Activated CD8-positive, alpha-beta T cell treated with anti-CD3 and anti-CD28 coated beads for 36 hours (primary cell): ENCODE measurements at regions not wholly inside any gene's neighbourhood (a gene's known extent, or its start where the extent isn't known, plus 50 kb on each side); places are given as distances from the start of the nearest gene placed in this dataset.

ENCODE experiments used
- ATAC-seq: fragments of 200-7000 bp; cut with Tn5 transposase; one replicate; pipeline ENCODE4 v1.10.0; 2021; ENCODE audit warnings: mild to moderate bottlenecking, moderate library complexity
- CTCF ChIA-PET: fragments of 350-600 bp; sonication (Branson Sonifier 250); formaldehyde crosslinking; loops from one replicate; lab custom pipeline; 2021; ENCODE audit warnings: antibody characterized with exemption; lab: Charles Lee
- POLR2A ChIA-PET: fragments of 350-600 bp; sonication (Branson Sonifier 250); formaldehyde crosslinking; loops from one replicate; lab custom pipeline; 2021; ENCODE audit warnings: antibody characterized with exemption; lab: Charles Lee
- DNase-seq: peaks from one replicate; pipeline ENCODE4 v3.0.0-alpha.2; 2020
- H3K27ac Mint-ChIP-seq: one replicate; pipeline ENCODE4 v1.8.0; 2021; ENCODE audit warnings: mild to moderate bottlenecking, mixed read lengths
- H3K27me3 Mint-ChIP-seq: one replicate; pipeline ENCODE4 v1.8.0; 2021; ENCODE audit warnings: mixed read lengths
- H3K36me3 Mint-ChIP-seq: one replicate; pipeline ENCODE4 v1.8.0; 2021; ENCODE audit warnings: low read depth, mixed read lengths
- H3K4me1 Mint-ChIP-seq: one replicate; pipeline ENCODE4 v1.8.0; 2021; ENCODE audit warnings: low read depth, mixed read lengths
- H3K4me3 Mint-ChIP-seq: one replicate; pipeline ENCODE4 v1.8.0; 2021; ENCODE audit warnings: mild to moderate bottlenecking, moderate library complexity, mixed read lengths
- H3K9me3 Mint-ChIP-seq: one replicate; pipeline ENCODE4 v1.8.0; 2021; ENCODE audit warnings: mixed read lengths
- CTCF ChIP-seq: fragments of 200-600 bp; IDR thresholded peaks from one replicate; pipeline ENCODE4 v1.8.0; 2022; ENCODE audit warnings: antibody characterized with exemption, mild to moderate bottlenecking
- intact Hi-C: fragments of 100-400 bp; cut with micrococcal nuclease; formaldehyde crosslinking; loops from one replicate; pipeline ENCODE4 v1.10.0; 2022

GRCh38 chr4:132605551-132605950, 543.5 kb upstream of the PCDH10 start:
- no peak for ATAC-seq
- no peak for DNase-seq
- ChIA-PET POLR2A (no interaction called here), CTCF (no interaction called here)
- Mint-ChIP-seq H3K36me3 (no peaks in the 10 kb centered on the region), H3K9me3 (peaks cover 3% of the 10 kb centered on the region), H3K4me1 (no peaks in the 10 kb centered on the region), H3K27ac (no peak overlapping the region), H3K27me3 (no peaks in the 10 kb centered on the region), H3K4me3 (no peak overlapping the region)
- intact Hi-C loops, result no loop called here
- no peak for TF ChIP-seq CTCF

DNA sequence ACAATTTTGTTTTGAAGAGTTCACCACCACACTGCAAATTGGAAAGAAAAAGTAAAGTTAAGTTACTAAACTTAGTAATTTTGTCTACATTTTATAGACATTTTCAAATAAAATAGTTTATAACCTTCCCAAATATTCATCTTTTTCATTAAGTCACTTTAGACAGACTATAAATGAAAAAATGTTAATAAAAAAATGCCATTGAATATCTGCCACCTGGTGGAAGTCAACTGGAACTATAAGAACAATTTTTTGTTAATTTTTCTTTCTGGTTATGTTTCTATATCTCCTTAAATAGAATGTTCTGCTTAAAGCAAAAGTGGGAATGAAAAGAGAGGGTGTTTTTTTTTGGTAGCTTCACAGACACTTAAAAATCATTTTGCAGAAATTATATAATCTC, 534.4 kb upstream of the PCDH10 start:
- intact Hi-C loops, result no loop called here
- TF ChIP-seq CTCF, result peak; percentile 10
- Mint-ChIP-seq H3K4me1 (no peaks in the 10 kb centered on the region), H3K9me3 (peaks cover 10% of the 10 kb centered on the region), H3K4me3 (no peak overlapping the region), H3K27me3 (no peaks in the 10 kb centered on the region), H3K36me3 (no peaks in the 10 kb centered on the region), H3K27ac (no peak overlapping the region)
- CTCF ChIA-PET, result no interaction called here
- DNase-seq (no peak), ATAC-seq (no peak)
- POLR2A ChIA-PET, result no interaction called here

DNA sequence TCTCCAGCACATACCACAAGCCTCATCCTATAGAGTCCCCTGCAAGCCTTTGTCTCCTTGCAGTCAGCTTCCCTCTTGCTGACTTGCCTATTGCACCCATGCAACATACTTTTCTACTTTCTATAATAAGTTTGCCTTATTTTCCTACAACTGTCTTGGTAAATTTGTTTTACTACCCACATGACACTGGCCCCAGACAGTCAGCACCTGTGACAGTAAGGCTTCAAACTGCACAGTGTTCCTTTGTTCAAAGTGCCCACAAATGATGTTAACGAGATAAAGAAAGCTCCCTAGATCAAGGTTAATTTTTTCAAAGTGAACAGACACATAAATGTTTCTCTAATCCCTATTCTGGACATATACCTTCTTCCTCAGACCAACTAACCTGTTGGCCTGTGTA, 529.1 kb upstream of the PCDH10 start:
- ATAC-seq (no peak), DNase-seq (no peak)
- no peak overlapping the region for H3K27ac Mint-ChIP-seq
- CTCF ChIA-PET, result no interaction called here
- peaks cover 10% of the 10 kb centered on the region for H3K9me3 Mint-ChIP-seq
- TF ChIP-seq CTCF, result no peak
- POLR2A ChIA-PET, result no interaction called here
- intact Hi-C loops, result no loop called here
- H3K4me1 Mint-ChIP-seq, result no peaks in the 10 kb centered on the region
- no peak overlapping the region for H3K4me3 Mint-ChIP-seq
- no peaks in the 10 kb centered on the region for H3K36me3 Mint-ChIP-seq
- H3K27me3 Mint-ChIP-seq, result no peaks in the 10 kb centered on the region

DNA sequence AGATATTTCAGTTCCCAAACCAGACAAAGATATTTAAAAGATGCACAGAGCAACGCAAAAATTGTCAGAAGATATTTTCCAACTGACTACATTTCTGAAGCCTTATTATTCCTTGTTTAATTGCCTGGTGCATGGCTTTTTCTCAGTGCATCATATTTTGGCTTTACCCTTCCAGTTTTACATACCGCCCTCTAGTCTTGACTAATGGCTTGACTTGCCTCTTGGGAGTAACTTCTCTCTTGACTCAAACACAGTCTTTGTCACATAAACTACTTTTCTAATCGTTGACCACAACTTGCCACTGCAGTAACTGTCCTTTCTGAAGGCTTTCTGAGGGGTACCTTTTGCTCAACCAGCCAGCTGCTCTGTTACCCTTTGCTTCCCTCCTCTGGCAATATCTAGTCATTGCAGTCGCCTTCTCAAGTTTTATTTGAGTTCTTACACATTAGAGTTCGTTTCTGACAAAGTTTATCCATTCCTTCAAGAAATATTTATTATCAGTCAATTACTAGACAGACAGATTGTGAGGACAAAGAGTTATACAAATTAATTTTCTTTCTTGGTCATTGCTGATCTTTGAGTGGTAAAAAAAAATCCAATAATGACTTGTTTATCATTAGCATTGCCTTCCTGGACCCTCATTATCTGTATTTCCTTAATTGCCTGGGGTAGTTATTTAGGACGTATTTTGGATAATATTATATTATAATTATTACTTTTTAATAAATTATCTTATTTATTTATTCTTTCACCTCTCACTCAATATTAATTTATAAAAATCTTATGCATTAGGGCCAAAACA, 506.9 kb upstream of the PCDH10 start:
- H3K36me3 Mint-ChIP-seq, result no peaks in the 10 kb centered on the region
- no peaks in the 10 kb centered on the region for H3K27me3 Mint-ChIP-seq
- POLR2A ChIA-PET, result no interaction called here

More for the DNA sequence above, 506.9 kb upstream of the PCDH10 start:
- peak; percentile 55 for TF ChIP-seq CTCF
- peak; percentile 47 for ATAC-seq
- CTCF ChIA-PET, result no interaction called here
- intact Hi-C loops, result no loop called here
- Mint-ChIP-seq H3K27ac (no peak overlapping the region), H3K4me1 (no peaks in the 10 kb centered on the region), H3K4me3 (no peak overlapping the region), H3K9me3 (no peaks in the 10 kb centered on the region)
- DNase-seq, result peak; percentile 10
